Glomerular endothelial cell (primary cell): ENCODE measurements at regions not wholly inside any gene's neighbourhood (a gene's known extent, or its start where the extent isn't known, plus 50 kb on each side); places are given as distances from the start of the nearest gene placed in this dataset.
"Not testable (repeated sequence)": the region's sequence is repeated elsewhere in the genome, so short reads cannot be mapped to it uniquely, and the experiment has no call there.

Experiments used
- DNase-seq: peaks from one replicate; pipeline ENCODE4 v3.0.0-alpha.2; 2011; ENCODE audit warnings: low read depth, low spot score; ENCODE audit errors: extremely low read depth

DNA sequence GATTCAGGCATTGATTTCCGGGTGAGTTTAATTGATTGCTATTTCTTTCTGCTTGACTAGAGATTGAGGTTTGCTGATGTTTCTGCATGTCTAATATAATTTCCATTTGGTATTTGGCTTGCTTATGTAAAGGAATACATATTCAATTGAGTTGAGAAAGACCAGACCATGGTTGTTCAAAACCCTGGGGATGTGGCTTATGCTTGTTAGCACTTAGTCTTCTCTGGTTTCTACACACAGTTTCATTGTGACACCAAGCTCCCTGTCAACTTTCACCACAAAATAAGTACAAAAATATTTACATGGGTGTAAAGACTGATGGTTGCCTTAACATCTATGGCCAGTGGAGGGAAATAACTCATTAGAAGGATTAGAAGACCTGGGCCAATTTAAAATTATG lies 209.6 kb downstream of the CDH26 start:
- no peak for DNase-seq

DNA sequence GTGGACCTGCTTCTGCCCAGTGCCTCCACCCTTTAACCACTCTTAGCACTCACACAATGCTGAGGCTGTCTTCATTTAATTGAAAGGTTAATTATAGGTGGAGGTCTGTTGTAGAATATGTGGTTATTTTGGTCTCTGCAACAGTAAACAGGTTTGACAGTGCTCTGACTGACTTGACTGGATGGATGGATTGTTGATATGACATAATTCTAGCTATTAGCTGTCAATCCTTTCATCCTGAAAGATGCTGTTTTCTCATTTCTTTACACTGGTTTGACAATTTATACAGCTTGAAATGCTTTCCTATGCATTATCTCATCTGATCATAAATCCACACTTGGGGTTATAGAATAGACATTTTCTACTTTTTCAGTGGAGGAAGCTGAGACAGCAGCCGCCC lies 210.7 kb downstream of the CDH26 start:
- DNase-seq, result no peak

DNA sequence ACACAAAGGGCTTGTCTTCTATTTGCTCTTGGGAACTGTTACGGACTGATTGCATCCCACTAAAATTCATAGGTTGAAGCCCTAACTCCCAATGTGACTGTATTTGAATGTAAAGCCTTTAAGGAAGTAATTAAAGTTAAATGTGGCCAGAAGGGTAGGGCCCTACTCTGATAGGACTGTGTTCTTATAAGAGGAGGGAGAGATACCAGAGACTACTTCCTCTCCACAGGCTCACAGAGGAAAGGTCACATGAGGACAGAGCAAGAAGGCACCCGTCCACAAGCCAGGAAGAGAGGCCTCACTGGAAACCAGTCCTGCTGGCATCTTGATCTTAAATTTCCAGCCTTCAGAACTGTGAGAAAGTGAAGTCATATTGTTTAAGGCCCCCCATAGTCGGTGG lies 211.9 kb downstream of the CDH26 start:
- DNase-seq, result no peak

DNA sequence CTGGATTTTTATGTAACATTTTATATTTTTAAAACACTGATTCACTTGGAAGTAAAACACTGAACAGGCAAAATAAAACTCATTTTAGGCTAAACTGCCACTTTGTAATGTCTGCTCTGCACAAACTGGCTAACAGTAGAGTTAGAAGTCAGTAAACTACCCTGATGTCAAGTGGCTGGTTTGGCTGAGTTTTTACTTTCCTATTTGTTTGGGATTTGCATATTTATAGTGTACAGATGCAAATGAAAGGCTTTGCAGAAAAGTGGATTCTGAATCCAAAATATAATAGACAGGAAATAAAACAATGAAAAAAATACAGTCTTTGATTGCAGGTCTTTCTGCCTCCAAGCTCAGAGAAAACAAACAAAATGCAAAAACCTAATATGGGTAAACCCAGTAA lies 213.1 kb downstream of the CDH26 start:
- DNase-seq, result no peak

DNA sequence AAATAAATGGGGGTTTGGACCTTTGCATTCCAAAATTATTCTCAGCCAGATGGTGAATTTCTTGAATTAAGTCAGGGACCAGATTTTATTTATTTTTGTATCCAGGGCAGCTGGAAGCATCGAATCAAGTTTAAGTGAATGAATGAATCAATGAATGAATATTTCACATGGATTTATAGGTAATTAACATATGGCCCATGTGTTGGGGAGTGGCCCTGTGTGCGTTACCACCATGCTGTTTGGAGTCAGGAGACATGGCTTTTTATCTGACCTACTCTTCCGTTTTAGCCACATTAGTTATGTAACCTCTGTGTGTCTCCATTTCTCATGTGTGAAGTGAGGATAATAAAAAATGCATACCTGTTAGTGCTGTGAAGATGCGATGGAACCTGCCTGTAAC lies 213.5 kb downstream of the CDH26 start:
- DNase-seq, result no peak

DNA sequence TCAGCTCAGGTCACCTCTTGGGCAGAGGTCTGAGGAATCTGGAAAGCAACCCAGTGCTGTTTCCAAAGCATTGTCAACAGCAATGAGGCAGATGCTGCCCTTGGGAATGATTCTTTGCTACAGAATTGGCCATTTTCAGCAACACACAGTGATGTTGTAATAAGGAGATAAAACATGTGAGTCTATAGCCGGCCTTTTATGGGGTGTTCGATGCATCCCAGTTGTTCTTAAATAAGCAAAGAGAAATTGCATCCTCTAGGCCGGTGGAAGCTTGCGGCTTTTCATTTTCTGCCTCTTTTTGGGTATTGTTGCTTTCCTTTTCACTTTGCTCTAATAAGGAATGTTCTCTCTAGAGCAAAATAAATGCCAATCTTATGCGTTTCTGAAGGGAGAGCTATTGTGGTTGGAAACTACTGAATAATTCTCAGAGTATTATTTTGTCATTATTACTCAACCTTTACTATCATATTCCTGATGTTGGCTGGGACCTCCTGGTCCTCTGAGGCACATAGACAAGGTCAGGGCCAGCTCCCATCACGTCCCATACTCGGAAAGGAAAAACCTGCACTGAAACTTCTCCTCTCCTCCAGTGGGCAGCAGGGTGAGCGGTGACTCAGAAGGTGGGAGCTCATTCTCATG lies 214.2 kb downstream of the CDH26 start:
- no peak for DNase-seq

DNA sequence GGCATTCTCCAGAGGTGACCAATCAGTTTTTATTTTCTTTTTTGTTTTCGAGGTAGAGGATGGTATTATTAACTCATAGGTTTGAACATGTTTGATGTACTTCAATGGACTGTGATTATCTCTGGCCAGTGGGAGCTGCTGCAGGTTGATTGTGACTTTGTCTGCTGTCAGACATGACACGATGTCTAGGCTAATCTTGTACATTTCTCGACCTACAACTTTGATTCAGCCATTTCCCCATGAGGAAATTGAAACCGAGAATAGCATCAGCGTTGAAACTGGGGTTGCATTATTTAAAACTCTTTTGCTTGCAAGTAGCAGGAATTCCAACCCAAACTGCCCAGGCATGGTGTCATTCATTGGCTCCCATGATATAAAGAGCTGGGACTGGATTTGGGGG lies 218.9 kb downstream of the CDH26 start:
- no peak for DNase-seq

DNA sequence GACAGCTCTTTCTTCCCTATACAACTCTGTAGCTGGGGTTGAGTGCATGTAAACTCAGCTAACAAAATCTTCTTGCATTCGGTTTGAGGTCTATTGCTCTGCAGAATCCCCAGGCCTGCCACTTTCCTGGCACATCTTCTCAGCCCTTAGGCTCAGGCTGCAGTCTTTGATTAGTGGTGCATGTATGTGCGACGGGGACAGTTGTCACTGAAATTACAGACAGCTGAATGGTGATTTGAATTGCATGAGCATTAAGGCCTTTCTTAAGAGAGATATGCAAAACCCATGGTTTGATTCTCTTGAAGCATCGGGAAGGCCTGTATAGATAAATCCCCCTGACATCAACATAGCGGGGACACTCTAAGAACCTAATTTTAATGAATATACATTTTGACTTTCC lies 222.8 kb downstream of the CDH26 start:
- DNase-seq, result no peak

DNA sequence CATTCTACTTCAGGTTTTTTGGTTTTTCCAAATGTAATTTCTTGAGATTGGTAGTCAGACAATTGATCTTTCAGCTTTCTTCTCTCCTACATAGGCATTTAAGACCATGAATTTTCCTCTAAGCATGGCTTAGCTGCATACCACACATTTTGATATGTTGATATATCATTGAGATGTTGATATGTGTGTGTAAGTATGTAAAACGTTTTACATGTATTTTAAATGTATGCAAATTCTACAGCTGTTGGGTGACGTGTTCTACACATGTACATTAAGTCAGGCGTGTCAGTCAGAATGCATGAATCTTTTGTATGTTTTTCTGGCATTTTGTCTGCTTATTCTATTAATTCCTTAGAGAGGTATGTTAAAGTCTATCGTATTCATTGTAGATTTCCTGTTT lies 228.2 kb downstream of the CDH26 start:
- no peak for DNase-seq

DNA sequence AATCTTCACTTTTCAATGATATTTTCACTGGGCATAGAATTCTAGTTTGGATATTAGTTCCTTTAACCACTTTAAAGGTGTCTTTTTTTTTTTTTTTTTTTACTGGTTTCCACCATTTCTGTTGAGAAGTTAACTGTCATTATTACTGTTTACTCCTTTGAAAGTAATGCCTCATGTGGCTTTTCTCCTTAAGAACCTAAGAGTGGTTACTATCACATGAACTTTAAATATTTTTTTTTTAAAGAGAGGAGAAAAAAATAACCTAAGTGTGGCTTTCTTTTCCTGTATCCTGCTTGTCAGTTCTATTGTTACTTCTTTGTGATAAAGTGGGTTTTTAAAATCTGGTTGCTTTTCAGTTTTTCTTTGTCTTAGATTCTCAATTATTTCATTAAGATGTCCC lies 229.5 kb downstream of the CDH26 start:
- DNase-seq, result no peak

DNA sequence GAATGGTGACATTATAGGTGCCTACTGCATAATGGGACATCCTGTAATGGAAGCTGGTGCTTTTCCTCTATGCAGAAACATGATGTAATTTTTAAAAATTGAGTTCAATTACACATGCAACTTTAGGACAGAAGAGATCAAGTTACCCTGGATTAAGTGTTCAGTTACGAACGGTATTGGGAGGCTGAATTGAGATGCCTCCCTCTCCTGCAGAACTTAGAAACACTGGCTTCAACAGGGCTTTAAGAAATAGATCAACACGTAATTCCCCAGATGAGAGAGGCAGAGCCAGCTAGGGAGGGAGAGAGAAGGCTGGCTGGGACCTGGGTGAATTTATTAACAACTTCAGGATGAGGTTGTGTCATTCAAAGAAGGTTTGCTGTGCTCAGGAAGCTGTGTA lies 232.8 kb downstream of the CDH26 start:
- DNase-seq, result no peak

DNA sequence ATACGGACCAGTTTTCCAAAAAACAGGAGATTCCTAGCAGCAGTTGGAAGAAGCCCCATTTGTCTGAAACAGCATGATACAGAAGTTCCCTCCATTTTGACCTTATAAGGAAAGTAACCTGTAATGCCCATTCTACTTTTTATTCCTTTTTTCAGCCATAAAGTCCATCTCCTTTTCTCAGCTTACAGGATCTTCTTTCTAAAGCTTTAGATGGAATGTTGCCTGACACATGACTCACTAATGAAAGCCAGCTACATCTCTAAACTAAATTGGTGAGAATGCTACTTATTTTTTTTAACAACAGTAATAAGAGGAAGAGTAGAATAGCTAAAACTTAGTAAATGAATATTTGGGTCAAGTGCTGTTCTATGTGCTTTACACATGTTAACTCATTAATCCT lies 234.1 kb downstream of the CDH26 start:
- no peak for DNase-seq

DNA sequence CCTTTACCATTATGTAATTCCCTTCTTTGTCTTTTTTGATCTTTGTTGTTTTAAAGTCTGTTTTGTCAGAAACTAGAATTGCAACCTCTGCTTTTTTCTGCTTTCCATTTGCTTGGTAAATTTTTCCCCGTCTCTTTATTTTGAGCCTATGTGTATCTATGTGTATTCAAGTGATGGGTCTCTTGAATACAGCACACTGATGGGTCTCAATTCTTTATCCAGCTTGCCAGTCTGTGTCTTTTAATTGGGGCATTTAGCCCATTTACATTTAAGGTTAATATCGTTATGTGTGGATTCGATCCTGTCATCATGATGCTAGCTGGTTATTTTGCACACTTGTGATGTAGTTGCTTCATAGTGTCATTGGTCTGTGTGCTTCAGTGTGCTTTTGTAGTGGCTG lies 240.9 kb downstream of the CDH26 start:
- not testable (repeated sequence) for DNase-seq

DNA sequence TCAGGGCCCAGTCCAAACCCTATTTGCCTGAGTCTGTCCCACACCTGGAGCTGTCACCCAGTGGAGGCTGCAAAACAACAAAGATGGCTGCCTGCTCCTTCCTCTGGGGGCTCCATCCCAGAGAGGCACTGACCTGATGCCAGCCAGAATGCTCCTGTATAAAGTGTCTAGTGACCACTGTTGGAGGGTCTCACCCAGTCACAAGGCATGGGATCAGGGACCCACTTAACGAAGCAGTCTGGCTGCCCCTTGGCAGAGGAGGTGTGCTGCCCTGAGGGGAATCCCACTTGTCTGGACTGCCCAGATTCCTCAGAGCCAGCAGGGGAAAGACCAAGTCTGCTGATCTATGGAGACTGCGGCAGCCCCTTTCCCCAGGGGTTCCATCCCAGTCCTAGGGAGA lies 241.6 kb downstream of the CDH26 start:
- DNase-seq, result no peak

DNA sequence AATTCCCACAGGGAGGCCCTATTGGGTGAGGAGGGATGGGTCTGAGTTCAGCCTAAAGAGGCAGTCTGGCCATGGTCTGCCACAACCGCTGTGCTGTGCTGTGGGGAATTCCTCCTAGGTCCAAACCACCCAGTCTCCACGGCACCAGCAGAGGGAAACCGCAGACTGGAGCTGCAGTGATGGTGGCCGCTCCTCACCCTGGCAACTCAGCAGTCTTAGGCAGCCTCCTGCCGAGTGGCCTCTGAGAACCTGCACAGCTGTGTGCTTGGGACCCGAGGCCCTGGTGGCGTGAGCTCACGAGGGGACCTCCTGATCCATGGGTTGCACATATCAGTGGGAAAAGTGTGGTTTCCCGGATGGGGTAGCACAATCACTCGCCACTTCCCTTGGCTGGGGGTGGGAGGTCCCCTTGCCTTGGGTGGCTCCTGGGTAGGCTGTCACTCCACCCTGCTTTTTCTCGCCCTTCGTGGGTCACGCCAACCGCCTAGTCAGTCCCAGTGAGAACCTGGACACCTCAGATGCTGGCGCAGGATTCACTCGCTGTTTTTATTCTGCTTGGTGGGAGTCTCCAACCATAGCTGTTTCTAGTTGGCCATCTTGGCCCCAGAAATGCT lies 242.2 kb downstream of the CDH26 start:
- no peak for DNase-seq

DNA sequence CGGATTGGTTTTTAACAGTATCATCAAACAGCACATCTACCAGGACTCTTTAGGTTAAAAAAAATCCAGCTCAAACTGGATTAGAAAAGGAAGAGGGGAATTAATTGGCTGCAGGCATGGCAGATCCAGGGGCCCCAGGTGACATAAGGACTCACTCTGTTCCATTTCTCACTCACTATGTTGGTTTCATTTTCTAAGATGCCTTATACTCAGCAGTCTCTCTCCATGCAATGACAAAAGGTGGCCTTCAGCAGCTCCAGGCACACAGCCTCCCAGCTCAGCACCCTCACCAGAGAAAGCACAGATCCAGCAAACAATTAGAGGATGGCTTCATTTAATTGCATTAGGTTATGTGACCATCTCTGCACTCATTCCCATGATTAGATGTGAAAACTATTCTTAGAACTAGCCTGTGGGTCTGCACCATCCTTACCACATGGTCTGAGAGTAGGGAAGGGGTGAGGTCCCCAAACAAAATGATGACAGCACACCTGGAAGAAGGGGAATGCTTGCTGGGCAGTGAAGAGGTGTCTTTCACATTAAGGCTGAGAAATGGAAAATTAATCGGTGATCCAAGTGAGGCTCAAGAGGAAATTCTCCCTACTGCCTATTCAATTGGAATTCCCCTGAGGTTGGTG lies 243.1 kb downstream of the CDH26 start:
- DNase-seq, result no peak

DNA sequence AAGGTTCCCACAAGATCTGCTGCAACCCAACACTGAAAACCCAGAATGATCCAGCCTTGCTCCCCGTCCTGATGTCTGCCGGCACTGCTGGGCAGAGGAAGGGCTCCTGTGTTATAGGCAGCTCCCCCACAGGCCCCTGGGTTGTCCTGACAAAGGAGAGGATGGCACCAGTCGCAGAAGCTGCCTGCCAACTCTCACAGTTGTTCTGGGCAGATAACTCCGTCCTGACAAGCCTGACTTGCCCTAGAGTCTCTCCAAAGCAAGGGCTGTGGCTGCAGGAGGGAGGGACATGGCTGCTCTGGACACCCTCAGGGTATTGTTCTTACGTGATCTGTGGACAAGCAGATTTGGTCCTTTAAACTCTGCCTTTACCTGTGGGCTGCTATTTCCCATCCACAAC lies 243.8 kb downstream of the CDH26 start:
- no peak for DNase-seq

DNA sequence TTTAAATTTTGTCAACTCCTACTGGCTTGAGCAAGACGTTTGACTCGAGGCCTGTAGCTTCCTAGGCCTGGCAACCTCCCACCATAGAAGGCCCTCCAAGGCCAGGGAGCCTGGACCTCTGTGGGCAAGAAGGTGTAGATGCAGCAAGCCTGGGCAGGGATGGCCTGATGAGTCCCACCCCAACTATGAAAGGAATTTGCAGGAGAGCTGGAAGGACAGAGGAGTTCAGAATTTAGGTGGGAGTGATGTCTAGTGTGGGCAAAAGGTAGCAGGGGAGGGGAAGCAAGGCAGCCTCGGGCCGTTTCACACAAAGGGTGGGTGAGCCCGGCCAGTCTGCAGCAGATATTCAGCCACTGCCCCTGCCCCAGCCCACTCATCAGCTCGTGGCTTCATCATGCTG lies 245.2 kb downstream of the CDH26 start:
- DNase-seq, result no peak

DNA sequence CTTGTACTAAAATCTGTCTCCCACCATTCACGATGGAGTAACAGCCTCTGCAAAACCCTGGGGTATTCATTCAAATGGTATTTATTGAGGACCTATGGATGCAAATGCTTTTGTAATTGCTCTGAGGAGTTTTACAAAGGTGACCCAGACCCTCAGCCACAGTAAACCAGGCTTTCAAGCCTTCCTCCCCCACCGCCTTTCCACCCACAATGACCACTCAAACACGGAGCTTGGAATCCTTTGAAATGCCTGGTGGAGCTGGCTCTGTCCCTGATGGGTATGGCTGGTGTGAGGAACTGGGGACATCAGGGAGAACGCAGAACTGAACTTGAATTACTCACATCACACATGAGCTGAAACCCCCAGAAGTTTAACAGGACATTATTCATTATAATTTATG lies 246.4 kb downstream of the CDH26 start:
- DNase-seq, result no peak

DNA sequence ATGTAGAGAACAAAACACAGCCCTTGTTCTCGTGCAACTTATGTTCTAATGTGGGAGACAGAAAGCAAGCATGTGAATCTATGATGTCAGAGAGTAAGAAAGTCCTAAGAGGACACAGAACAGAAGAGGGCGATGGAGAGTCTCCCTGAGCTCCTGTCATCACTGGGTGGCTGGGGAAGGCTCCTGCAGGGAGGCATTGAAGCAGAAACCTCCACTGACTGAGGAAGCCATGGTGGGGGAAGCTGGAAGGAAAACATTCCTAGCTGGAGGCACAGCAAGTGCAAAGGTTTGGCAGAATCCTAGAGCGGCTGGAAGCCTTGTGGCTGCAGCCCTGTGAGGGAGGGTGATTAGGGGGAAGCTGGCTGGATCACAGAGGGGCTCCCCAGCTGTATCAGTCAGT lies 248.0 kb downstream of the CDH26 start:
- DNase-seq, result no peak

DNA sequence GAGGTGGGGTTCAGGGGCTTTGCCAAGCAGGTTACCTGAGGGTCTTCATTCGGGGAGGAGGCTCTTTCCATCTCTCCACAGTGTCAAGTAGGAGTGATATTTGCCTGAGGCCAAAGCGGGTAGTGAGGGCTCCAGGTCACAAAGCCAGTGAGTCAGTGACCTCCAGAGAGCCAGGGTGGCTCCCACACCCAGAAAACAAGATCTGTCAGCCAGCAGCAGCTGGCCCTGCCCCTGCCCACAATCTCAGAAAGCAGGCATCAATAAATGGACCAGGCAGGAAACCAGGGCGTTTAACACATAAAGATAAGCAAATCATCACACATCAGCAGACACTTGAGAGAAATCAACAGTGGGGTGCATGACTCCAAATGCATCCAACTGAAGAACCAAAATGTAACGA lies 250.8 kb downstream of the CDH26 start:
- DNase-seq, result no peak

DNA sequence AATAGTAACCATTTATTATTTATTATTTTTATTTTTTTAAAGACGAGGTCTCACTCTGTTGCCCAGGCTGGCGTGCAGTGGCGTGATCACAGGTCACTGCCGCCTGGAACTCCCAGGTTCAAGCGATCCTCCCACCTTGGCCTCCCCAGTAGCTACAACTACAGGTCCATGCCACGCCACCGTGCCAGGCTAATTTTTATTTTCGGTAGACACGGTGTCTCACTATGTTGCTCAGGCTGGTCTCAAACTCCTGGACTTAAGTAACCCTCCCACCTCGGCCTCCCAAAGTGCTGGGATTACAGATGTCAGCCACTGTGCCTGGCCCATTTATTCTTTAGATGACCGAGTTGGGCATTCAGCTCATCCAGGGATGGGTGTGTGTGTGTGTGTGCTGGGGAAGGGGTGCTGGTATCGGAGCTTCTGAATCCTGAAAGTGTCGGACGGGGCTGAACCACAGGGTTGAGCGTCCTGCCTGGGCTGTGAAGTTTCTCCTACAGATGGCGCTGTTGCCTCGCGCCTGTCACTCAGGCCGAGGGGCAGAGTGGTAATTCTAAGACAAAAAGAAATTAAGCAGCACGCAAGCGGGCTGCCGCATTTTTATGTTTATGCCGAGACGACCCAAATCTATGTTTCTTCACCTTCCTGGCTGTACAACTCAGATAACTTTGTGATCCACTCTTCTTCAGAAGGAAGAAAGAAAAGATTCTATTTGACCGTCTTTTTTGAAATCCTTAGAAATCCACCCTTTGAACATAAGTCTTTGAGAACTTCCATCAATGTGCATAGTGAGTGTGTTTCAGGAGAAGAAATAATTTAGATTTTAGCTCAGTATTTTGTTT lies 252.8 kb downstream of the CDH26 start:
- no peak for DNase-seq
